HG03039 (cell line): ENCODE measurements at regions not wholly inside any gene's neighbourhood (a gene's known extent, or its start where the extent isn't known, plus 50 kb on each side); places are given as distances from the start of the nearest gene placed in this dataset.
"Not testable (repeated sequence)": the region's sequence is repeated elsewhere in the genome, so short reads cannot be mapped to it uniquely, and the experiment has no call there.

ENCODE experiments used
- ATAC-seq: cut with Tn5 transposase; IDR thresholded peaks from one replicate; pipeline ENCODE4 v1.9.1; 2021; ENCODE audit warnings: mild to moderate bottlenecking, moderate library complexity; ENCODE audit not compliant: unreplicated experiment

DNA sequence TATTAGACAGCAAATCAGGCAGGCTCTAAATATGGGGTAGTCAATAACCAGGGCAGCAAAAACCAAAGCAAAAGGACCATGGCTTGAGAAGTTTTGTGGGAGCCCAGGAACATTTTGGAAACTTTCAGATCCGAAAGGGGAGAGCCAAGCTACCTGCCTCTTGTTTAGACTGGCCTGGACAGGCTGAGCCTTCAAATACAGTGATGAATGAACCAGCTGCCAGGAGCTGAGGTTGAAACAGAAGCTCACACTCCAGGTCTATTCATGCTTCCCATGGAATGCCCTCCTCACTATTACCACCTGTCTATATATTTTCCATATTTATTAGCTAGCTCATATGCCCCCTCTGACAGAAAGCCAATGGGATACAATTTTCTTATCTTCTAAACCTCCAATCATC, 150.8 kb upstream of the SLC44A1 start:
- no peak for ATAC-seq

DNA sequence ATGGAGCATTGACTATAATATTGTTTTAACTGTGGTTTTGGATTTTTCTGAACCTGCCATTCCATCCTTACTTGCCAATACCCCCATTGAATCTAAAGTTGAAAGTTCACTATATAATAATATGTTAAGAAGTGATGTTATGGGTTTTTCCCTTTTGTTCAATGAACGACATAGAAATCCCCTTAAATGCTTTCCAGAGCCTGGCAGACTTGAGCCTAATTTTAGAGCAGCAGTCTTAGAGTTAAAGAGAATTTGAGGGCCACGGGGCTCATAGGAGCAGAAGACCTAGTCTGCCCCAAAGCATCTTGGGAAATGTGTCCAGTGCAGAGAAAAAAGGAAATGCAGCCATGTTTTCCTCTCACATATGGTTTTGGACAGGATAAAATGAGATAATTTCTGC, 146.1 kb upstream of the SLC44A1 start:
- no peak for ATAC-seq

DNA sequence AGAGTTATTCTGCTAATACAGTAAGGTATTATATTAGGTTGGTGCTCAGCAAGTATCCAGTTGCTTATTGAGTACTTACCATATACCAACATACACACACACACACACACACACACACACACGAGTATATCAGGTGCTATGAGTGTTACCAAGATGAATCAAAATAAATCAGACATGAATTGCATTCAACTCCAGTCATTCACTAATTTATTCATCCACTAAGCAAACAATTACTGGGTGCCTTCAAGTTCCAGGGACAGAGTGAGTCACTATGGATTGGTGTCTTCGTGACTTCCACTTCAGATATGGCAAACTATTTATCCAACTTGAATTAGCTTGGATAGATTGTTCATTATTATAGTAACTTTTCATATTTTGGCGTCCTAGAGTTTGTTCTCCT, 140.7 kb upstream of the SLC44A1 start:
- ATAC-seq, result no peak

DNA sequence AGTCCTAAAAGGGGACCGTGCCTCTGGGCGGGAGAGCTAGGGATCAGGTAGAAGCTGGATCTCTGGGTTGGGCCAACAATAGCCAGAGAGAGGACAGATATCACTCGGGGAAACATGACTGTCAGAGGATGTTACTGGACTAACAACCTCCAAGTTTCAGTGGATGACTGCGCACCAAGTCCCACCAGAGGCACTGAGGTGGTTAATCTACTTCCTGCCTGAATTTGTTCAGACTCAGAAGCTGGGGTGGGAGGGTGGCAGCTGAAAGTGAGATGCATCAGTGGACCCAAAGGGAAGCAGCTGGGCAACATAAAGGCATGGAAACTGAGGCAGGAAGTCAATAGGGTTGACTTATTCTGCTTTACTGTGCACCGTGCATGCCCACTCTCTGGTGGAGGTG, 130.1 kb upstream of the SLC44A1 start:
- no peak for ATAC-seq

DNA sequence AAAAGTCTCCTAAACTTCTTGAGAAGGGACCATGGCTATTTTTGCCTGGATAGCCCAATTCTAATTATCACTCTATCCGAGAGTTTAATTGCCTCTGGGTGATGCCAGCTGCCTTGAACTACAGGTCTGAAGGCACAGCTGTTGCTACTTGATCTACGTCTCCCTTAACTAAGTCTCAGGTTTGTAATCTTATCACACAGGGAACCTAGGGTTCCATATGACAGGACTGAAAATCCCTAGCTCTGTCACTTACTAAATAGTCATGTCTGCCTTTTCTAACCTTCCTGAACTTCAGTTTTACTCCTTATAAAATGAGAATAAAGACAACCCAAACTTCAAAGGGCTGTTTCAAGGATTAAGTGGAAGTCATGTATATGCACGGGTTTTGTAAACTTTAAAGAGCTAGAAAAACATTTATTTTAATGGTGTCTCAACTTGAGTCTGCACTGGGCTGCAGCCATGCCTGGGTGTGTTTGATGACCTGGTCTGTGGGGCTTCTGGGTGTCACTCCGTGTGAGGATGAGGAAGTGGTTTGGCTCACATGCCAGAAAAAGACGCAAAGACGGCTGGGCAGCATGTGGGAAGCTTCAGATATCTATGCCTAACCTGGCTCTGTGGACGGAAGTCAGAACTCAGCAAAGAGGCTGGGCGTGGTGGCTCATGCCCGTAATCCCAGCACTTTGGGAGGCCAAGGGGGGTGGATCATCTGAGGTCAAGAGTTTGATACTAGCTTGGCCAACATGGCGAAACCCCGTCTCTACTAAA, 129.3 kb upstream of the SLC44A1 start:
- ATAC-seq, result peak; percentile 55

DNA sequence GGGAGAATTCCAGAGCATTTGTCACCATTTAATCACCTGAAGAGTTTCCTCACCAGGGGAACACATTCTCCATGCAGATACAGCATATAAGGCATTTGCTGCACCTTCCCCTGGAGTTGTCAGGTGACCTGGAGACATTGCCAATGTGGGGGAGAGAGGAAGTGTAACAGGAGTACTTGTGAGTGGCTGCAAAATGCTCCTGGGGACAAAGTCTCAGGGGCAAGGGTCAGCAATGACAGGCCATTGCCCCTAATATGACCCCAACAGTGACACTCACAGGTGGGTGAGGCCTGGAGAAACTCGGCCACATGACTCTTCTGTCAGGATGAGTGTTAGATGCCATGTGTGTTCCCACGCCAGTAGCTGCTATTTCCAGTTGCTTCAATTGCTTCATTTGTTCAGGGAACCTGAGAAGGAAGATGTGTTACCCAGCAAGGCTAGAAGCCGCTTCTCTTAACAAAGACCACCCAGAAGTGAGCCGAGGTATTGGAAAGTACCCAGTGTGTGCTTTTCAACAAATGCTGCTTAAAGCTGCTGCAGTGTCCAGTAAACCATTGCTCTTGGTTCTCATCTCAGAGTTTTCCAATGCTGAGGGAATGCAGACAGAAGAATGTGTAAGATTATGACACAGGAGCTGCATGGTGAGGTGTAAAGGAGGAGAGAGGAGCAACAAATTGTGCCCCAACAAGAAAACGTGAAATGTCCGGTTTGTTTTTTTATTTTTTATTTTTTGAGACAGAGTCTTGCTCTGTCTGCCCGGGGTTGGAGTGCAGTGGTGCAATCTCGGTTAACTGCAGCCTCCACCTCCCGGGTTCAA, 128.2 kb upstream of the SLC44A1 start:
- ATAC-seq, result no peak

DNA sequence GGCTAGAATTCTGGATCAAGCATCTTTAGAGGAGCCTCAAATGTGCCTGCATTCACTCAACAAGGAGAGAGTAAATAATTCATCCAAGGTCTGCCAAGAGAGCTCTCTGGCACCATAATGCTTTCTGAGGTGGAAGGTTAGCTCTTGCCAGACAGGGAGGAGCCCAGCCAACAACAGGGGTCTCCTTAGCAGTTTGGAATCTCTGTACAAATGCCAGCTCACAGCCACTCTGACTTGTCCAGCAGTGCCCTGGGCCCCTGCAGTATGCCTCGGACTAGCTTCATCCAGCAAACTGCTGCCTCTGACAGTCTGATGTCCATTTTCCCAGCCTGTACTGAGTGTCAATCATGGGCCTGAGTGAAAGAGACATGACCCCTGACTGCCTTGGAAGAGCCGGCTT, 127.2 kb upstream of the SLC44A1 start:
- ATAC-seq, result no peak

DNA sequence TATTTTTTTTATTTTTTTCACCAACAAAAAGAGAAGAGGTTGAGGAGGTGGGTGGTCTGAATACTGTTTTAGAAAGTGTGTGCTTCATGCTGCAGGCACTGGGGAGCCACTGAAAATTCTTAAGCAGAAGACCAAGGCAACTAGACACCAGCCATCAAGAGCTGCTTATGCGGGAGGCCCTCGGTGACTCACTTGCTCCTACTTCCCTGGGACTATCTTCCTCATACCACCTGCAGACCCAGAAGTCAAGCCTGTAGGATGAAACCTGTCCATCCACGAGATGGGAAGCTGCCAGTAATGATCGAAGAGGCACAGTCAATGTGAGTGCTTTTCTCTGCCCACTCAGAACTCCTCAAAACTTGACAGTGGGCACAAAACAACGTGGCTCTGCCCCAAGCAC, 125.8 kb upstream of the SLC44A1 start:
- ATAC-seq, result no peak

DNA sequence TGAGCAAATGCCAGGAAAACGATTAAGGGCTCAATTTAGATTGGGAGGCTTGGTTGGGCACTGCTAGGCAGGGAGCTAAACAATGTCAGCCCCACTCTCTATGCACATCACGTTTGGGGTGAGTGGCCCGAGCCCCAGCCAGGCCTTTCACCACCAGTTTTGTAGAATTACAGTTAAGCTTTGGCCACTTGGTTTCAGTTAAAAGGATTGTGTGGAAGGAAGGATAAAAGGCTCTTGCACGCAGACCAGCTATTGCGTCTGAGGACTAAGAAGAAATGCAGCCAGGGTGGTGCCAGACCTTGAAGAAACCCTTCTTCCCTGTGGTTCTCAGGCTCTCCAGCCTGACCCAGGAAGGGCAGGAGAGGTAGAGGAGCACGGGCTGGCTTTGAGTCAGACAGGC, 125.3 kb upstream of the SLC44A1 start:
- ATAC-seq, result no peak

DNA sequence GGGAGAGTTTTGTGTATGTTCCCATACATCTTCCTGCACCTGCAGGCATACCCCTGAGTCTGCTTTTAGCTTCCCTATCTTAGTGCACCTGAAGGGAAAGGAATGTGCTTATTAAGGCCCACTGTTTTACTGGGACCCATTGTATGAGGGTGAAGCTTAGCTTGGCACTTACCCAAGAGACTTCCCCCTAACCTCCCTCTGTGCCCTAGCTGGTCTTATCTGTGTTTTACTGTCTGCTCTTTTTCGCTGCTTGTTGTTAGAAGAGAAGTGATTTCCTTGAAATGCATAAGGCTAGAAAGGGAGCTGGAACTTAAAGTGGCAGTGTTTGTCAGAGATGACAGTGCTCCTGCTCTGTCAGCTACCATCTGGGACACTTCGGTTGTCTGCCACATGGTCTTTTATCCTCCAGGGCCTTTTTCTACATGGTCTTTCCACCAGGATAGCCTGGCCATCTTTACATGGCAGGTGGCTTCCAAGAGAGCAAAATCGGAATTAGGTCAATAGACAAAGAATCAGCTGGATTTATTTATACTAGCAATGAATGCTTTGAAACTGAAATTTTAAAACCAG, 122.5 kb upstream of the SLC44A1 start:
- ATAC-seq, result no peak

DNA sequence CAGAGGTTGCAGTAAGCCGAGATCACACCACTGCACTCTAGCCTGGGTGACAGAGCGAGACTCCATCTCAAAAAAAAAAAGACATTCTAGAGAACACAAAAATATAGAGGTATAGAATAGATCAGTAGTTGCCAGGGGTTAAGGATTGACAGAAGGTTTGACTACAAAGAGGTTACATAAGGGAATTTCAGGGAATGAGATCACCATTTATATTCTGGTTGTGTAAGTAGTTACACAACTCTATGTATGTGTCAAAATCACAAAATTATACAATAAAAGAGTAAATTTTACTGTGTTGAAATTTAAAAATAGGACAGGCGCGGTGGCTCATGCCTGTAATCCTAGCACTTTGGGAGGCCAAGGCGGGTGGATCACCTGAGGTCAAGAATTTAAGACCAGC, 119.9 kb upstream of the SLC44A1 start:
- ATAC-seq, result not testable (repeated sequence)

DNA sequence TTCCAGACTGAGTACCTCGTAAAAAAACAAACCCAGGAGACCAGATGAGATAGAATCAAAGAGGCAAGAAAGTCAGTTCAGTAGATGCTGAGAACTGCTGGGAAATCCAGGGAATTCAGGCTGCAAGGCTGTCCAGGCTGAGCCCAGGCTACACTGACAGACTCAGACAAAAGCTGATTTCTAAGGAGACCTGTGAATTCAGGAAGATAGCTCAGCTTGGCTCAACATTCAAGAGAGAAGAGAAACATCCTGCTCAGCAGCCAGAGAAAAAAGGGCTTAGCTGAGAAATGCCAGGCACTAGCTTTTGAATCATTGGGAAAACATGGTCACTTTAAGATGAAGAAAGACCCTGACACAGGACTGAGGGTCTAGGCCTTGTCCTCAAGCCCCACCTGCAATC, 118.2 kb upstream of the SLC44A1 start:
- ATAC-seq, result no peak

DNA sequence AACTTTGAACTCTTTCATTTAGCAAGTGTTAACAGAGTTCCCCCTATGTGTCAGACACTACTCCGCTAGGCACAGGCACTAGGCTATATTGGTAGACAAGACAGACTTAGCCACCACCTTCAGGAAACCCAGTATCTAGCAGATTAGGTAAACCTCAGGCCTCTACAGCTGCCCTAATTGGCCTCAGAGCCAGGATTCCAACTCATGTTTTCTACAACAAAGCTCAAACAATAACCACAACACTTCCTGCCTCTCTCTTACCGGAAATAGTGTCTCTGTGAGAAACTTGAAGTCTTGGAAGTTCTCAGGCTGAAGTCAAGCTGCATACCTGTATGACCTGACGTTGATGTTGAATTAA, 116.6 kb upstream of the SLC44A1 start:
- peak; percentile 90 for ATAC-seq

DNA sequence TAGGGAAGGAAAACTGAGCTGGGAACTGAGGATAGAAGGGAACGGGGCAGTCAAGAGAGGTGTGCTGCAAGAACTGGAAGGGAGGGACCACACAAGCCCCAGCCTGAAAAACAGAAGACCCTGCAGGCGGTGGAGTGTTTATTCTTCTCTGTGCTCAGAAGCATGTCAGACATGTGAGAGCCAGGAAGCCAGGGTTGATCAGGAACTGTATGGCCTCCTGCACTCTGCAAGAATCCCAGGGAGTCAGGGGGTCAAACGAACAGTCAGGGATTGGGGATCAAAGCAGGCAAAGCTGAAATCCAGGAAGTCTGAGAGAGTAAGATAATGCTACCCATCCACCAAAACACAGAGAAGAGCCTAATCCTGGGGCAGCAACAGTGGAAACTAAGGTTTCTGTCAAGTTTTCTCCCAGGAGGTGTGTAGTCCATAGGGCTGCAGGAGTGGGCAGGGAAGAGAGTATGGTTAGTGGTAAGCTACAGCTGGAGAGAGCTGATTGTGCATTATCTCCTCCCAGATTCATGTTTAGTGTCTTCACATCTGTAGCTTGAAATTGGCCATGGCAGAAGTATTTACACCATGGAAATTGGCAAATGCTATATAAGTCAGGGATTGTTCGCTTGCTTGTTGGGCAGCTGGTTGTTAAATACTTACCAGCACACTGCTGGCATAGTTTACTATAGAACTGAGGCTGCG, 115.4 kb upstream of the SLC44A1 start:
- no peak for ATAC-seq

DNA sequence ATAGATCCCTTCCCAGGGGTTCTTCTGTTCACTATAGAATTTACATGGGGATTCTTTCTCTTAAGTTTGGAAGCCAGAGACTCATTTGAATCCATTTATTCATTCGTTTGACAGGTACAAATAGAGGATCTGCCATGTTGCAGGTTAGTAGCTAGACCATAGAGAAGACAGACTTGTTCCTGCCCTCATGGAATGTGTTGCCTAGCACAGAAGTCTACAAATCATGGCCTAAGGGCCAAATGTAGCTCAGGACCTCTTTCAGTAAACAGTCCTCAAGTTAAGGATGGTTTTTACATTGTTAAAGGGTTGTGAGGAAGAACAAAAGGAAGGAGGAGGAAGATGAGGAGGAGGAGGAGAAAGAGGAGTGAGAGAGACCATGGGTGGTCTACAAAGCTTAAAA, 114.7 kb upstream of the SLC44A1 start:
- no peak for ATAC-seq

DNA sequence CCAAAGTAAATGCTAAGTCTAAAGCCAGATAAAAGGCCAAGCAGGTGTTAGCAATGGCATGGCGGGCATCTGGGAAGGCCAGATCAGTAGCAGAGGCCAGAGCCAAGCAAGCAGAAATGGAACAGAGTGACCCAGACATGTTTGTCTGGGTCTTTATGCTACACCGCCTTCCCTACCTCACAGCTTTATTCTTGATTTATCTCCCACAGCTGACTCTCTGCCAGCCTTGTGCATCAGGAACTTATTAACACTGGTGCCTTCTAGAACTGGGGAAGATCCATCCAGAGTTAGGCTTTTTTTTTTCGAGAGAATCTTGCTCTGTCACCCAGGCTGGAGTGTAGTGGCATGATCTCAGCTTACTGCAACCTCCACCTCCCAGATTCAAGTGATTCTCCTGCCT, 112.5 kb upstream of the SLC44A1 start:
- no peak for ATAC-seq

DNA sequence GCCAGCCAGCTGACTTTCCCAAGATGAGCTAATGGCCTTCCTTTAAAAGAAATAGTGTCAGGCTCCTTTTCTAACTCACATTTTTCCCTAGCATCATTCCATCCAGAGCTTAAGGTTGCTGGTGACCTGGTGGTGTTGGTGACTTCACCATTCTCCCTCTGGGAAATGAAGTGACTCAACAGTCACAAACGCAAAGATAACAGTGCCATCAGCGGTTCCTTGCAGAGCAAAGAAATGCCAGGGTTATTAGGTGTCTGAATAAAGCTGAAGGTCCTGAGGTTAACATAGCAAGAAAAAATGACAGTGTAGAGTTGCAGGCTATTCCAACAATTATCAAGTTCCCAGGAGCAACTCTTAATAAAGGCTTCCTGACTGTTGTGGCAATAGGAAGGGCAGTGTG, 111.8 kb upstream of the SLC44A1 start:
- ATAC-seq, result no peak

DNA sequence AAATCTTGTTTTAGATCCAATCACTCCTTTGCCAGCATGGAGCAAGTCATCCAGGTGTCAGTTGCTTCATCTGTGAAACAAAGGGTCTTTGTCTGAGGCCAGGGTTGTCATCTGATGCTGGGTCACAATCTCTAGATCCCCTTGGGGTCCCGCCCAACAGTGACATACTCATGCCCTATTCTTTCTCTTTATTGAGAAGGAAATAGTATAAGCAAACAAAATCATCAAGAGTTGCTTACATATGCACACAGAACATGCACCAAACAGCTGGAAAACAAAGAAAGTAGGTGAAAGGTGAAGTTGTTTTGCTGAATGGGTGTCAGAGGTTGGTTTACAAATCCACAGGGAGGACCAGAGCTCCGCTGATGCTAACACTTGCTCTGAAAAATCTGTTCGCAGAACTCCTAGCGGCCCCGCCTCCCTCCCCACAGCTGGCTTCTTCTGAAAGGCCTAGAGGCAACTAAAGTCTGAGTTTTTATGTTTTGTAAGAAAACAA, 106.1 kb upstream of the SLC44A1 start:
- ATAC-seq, result no peak

DNA sequence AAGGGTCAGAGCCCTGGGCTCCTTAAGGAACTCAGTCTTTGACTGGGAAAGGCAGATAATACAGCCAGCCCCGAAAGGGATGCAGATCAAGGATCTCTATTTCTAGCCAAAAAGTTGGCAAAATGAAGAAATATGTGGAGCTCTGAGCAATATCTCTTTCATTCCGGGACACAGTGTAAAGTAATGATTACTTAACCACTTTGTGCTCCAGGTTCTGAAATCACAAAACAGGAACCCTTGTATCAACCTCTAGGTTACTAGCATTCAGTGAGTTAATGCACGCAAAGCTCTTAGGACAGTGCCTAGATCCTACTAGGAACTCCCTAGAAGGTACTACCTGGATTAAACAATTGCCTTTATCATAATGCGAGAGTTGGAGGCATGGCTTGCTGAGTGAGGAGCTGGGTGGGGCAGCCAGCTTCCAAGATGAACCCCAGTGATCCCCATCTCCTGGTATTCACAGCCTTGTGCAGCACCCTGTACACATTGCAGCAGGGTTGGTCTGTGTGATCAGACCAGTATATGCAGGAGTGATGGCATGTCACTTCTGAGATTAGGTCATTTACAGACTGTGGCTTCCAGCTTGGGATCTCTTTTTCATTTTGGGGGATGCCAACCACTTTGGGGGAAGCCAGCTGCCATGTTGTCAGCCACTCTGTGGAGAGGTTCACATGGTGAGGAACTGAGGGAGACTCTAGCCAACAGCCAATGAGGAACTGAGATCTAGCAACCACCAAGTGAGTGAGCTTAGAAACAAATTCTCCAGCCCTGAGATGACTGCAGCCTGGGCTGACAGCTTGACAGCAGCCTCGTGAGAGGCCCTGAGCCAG, 103.1 kb upstream of the SLC44A1 start:
- ATAC-seq, result peak; percentile 73

DNA sequence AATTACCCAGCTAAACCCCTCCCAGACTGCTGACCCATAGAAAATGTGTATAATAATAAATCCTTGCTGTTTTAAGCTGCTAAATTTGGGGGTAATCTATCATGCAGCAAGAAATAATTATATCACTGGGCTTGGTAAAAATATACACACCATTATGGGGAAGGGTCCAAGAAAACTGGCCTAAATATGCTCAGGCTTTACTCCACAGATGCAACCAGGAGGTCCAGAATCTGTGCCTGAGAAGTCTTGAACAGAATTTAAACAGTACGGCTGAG, 102.5 kb upstream of the SLC44A1 start:
- no peak for ATAC-seq
